ENCODE measurements at regions not wholly inside any gene's neighbourhood (a gene's known extent, or its start where the extent isn't known, plus 50 kb on each side); places are given as distances from the start of the nearest gene placed in this dataset.

DNA sequence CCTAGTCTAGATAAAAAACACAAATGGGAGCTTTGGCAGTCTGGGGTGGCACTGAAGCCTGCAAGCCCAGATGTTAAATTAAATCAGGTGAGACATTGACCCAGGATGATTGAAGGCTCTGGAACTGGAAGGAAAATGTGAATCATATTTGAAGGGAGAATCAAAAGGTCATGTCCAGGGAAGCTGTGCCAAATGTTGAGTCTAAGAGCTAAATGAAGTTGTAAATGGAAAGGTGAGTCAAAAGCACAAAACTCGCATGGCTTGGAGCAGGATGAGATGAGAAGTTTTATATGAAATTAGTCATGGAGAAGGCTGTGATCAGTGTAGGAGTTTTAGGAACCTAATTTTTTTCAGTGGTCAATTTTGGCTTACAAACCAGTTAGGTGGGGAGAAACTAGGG, 301.1 kb downstream of the BLID start:
- TF ChIP-seq, protein P1, sequence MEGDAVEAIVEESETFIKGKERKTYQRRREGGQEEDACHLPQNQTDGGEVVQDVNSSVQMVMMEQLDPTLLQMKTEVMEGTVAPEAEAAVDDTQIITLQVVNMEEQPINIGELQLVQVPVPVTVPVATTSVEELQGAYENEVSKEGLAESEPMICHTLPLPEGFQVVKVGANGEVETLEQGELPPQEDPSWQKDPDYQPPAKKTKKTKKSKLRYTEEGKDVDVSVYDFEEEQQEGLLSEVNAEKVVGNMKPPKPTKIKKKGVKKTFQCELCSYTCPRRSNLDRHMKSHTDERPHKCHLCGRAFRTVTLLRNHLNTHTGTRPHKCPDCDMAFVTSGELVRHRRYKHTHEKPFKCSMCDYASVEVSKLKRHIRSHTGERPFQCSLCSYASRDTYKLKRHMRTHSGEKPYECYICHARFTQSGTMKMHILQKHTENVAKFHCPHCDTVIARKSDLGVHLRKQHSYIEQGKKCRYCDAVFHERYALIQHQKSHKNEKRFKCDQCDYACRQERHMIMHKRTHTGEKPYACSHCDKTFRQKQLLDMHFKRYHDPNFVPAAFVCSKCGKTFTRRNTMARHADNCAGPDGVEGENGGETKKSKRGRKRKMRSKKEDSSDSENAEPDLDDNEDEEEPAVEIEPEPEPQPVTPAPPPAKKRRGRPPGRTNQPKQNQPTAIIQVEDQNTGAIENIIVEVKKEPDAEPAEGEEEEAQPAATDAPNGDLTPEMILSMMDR (IDR thresholded peaks at IDR 0.05): no peak
- no peak for DNase-seq
- no peaks in the 10 kb centered on the region for H3K27me3 Mint-ChIP-seq (ENCODE audit: low read depth, poor library complexity)
- peaks cover 60% of the 10 kb centered on the region for H3K9me3 Mint-ChIP-seq
- H3K27ac Mint-ChIP-seq: no peak overlapping the region
- peaks cover 14% of the 10 kb centered on the region for H3K36me3 Mint-ChIP-seq (ENCODE audit: low read depth)
- no peak overlapping the region for H3K4me3 Mint-ChIP-seq
- H3K4me1 Mint-ChIP-seq: no peaks in the 10 kb centered on the region

DNA sequence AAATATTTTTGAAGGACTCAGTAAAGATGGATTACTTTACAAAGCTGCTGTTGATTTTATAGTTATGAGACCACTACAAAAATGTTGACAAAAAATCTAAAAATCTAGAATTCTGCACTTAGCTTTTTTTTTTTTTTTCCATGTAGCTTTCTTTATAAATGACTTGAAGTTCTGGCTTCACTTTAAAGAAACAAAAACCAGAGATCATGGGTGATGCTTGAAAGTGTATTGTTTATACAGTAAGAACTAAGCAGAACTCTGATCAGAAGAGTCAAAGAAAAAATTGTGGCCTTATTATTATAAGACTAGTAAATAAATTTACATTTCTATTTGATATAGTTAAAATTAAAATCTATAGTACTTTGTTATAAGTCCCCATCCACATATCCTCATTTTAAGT, 301.7 kb downstream of the BLID start:
- H3K27me3 Mint-ChIP-seq (ENCODE audit: low read depth, poor library complexity): no peaks in the 10 kb centered on the region
- no peak for DNase-seq
- TF ChIP-seq, protein P1 (IDR thresholded peaks at IDR 0.05): no peak
- no peak overlapping the region for H3K27ac Mint-ChIP-seq
- H3K36me3 Mint-ChIP-seq (ENCODE audit: low read depth): peaks cover 14% of the 10 kb centered on the region
- no peaks in the 10 kb centered on the region for H3K4me1 Mint-ChIP-seq
- H3K4me3 Mint-ChIP-seq: no peak overlapping the region
- H3K9me3 Mint-ChIP-seq: peaks cover 55% of the 10 kb centered on the region

DNA sequence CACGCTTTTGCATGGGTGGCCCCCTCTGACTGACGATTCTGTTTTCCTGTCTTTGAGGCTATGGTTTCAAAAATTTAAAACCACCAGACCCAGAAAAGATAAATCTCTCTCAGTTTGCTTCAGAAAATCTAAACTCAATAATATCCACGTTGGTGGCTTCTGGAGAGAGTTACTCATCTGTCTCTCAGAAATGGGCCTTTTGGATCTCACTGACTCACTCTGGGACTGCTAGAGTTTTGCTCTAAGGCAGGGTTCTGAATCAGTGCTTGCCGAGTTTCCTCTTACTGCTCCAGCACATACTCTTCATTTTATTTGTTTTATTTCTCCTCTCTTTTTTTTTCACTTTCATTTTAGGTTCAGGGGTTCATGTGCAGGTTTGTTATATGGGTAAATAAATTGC, 305.7 kb downstream of the BLID start:
- Mint-ChIP-seq H3K27me3 (ENCODE audit: low read depth, poor library complexity) (no peaks in the 10 kb centered on the region), H3K36me3 (ENCODE audit: low read depth) (peaks cover 14% of the 10 kb centered on the region), H3K9me3 (peaks cover 35% of the 10 kb centered on the region), H3K27ac (peak overlapping the region; percentile 20), H3K4me1 (no peaks in the 10 kb centered on the region), H3K4me3 (no peak overlapping the region)
- DNase-seq: no peak
- TF ChIP-seq, protein P1 (IDR thresholded peaks at IDR 0.05): no peak

DNA sequence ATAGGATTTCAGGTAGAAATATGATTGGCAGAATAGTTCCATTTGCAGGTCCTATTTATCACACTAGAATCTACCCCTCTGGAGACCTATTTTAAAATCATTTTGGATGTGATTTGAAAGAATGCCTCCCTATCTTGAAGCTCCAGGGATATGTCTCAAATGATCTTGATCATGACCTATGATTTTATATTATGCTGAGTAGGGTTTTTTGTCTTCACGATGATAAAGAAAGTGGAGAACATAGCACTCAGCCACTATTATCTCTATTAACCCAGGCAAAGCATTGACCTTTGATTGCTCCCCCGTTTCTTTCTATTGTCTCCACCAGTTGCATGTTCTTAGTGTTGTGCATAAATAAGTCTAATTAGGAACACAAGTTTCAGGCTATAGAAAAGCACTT, 307.9 kb downstream of the BLID start:
- Mint-ChIP-seq H3K4me3 (no peak overlapping the region), H3K4me1 (peaks cover 5% of the 10 kb centered on the region), H3K9me3 (peaks cover 26% of the 10 kb centered on the region), H3K27ac (no peak overlapping the region), H3K27me3 (ENCODE audit: low read depth, poor library complexity) (no peaks in the 10 kb centered on the region), H3K36me3 (ENCODE audit: low read depth) (peaks cover 14% of the 10 kb centered on the region)
- no peak for DNase-seq
- TF ChIP-seq, protein P1 (IDR thresholded peaks at IDR 0.05): no peak

DNA sequence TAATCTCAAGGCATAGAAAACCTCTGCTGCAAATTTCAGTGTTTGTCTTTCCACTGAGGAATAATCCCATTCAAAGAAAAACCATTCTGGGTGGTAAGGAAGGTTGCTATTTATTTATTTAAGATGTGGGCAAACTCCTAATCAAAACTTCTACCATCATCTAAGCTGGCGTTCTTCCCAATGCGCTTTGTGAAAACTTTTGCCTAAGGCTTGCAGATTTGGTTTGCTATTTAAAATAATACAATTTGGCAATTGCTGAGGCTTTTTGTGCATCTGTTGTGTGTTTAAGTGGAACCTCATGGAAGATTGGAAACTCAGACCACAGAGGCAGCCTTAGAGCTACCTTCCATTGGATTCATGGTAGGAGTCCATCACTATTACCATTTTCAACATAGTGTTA, 309.0 kb downstream of the BLID start:
- no peaks in the 10 kb centered on the region for H3K27me3 Mint-ChIP-seq (ENCODE audit: low read depth, poor library complexity)
- no peak overlapping the region for H3K4me3 Mint-ChIP-seq
- no peak overlapping the region for H3K27ac Mint-ChIP-seq
- H3K9me3 Mint-ChIP-seq: peaks cover 16% of the 10 kb centered on the region
- no peak for DNase-seq
- TF ChIP-seq, protein P1 (IDR thresholded peaks at IDR 0.05): no peak
- peaks cover 7% of the 10 kb centered on the region for H3K36me3 Mint-ChIP-seq (ENCODE audit: low read depth)
- peaks cover 15% of the 10 kb centered on the region for H3K4me1 Mint-ChIP-seq

DNA sequence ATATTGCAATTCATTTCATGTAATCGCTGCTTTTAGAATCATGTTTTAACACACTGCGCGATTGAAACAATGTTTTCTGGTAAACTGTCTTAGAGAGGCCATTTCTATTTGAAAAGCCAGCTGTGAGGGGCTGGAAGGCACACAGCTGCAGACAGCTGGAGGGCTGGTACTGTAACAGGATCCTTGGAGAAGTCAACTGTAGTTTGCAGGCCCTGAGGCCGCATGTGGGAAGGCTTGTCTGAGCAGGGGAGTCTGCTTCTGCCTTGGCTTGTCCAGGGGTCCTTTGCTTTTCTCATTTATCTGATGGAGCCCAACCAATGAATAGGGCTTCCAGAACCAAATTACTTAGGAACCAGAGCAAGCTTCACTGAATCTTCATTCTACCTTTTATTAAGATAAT, 313.5 kb downstream of the BLID start:
- Mint-ChIP-seq H3K27me3 (ENCODE audit: low read depth, poor library complexity) (no peaks in the 10 kb centered on the region), H3K27ac (no peak overlapping the region), H3K4me1 (peaks cover 37% of the 10 kb centered on the region), H3K36me3 (ENCODE audit: low read depth) (peaks cover 6% of the 10 kb centered on the region), H3K9me3 (peaks cover 15% of the 10 kb centered on the region), H3K4me3 (no peak overlapping the region)
- peak; percentile 10 for DNase-seq
- TF ChIP-seq, protein P1 (IDR thresholded peaks at IDR 0.05): no peak

Measured in nephron progenitor cell (in vitro differentiated cells).